Gastrocnemius medialis (tissue), 4 donors: ENCODE measurements at regions not wholly inside any gene's neighbourhood (a gene's known extent, or its start where the extent isn't known, plus 50 kb on each side); places are given as distances from the start of the nearest gene placed in this dataset.

Source experiments
- ATAC-seq, 2 donors: fragments of 150-250 bp; one replicate each; pipeline ENCODE4 v1.9.1; 2016
- DNase-seq, 2 donors: peaks; one replicate each; pipeline ENCODE4 v3.0.0-alpha.2; 2019
- H3K27ac ChIP-seq, 4 donors: fragments of 200-600 bp; sonication (generic); 1 replicate in 1 of 4; 2 replicates in 3 of 4; pipeline ENCODE4 v1.5.1; 2016 to 2018; ENCODE audit warnings: mild to moderate bottlenecking in 2 of 4, moderate library complexity in 1 of 4
- H3K27me3 ChIP-seq, 3 donors: fragments of 200-600 bp; sonication (generic) in 2 of 3; 1 replicate in 1 of 3; 2 replicates in 2 of 3; pipeline versions ENCODE4 v1.5.1 to v1.6.0; 2016 to 2019; ENCODE audit warnings: mild to moderate bottlenecking in 1 of 3, moderate library complexity in 1 of 3
- H3K36me3 ChIP-seq, 2 donors: fragments of 200-600 bp; sonication (generic) in 1 of 2; one replicate each; pipeline ENCODE4 v1.5.1; 2017 to 2018
- H3K4me1 ChIP-seq, 2 donors: fragments of 200-600 bp; sonication (generic) in 1 of 2; one replicate each; pipeline ENCODE4 v1.5.1; 2016 to 2017; ENCODE audit warnings: mild to moderate bottlenecking in 2 of 2
- H3K4me3 ChIP-seq, 4 donors: fragments of 200-600 bp; sonication (generic) in 3 of 4; 1 replicate in 1 of 4; 2 replicates in 3 of 4; pipeline ENCODE4 v1.5.1; 2016 to 2019; ENCODE audit warnings: mild to moderate bottlenecking in 2 of 4
- H3K9me3 ChIP-seq, 3 donors: fragments of 200-600 bp; sonication (generic) in 2 of 3; 1 replicate in 1 of 3; 2 replicates in 2 of 3; pipeline ENCODE4 v1.5.1; 2016 to 2019
- POLR2A ChIP-seq, 2 donors: fragments of 450-650 bp; IDR thresholded peaks; one replicate each; pipeline ENCODE4 v1.6.1; 2017; ENCODE audit warnings: antibody characterized with exemption in 2 of 2, mild to moderate bottlenecking in 2 of 2, moderate library complexity in 2 of 2
- in situ Hi-C, 4 donors: fragments of 200-750 bp; cut with MboI; loops; one replicate each; pipeline versions ENCODE4 v1.15.0 to v1.8.0; 2017; ENCODE audit warnings: low sequenced_read_pairs in 4 of 4
- intact Hi-C: fragments of 100-400 bp; cut with DNase I; formaldehyde crosslinking; loops from one replicate; pipeline ENCODE4 v1.15.1; 2023; ENCODE audit warnings: low total_unique reads
- TF ChIP-seq, protein P1 (sequence below), 5 experiments: fragments of 450-650 bp in 3 of 5; fragments of 200-600 bp in 2 of 5; sonication (generic) in 2 of 5; IDR thresholded peaks in 4 of 5; conservative IDR thresholded peaks in 1 of 5; 1 replicate in 4 of 5; 2 replicates in 1 of 5; pipeline ENCODE4 v1.5.1; 2016 to 2019; ENCODE audit warnings: antibody characterized with exemption in 5 of 5, mild to moderate bottlenecking in 3 of 5, moderate library complexity in 3 of 5

DNA sequence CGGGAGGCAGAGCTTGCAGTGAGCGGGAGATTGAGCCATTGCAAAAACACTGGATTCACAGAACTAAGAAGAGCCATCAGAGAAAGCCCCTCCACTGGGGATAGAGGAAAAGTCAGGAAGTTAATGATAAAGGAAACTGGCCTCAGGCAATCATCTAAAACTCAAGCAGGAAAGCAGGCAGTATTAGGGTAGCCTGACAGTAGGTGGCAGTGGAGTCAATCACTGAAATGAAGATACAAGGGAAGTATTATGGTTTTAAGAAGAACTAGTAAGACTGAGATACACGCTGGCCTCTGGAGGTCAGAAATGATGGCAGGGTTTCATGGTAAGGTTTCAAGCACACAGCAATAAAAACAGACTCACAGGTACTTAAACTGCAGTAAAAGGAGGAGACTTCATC lies 578.3 kb downstream of the HACE1 start:
- Histone ChIP-seq H3K4me1 (no peaks in the 10 kb centered on the region), H3K4me3 (no peak overlapping the region), H3K36me3 (no peaks in the 10 kb centered on the region), H3K9me3 (no peaks in the 10 kb centered on the region), H3K27me3 (no peaks in the 10 kb centered on the region), H3K27ac (no peak overlapping the region)
- DNase-seq (no peak), ATAC-seq (no peak)
- intact Hi-C loops = no loop called here
- TF ChIP-seq, protein P1, sequence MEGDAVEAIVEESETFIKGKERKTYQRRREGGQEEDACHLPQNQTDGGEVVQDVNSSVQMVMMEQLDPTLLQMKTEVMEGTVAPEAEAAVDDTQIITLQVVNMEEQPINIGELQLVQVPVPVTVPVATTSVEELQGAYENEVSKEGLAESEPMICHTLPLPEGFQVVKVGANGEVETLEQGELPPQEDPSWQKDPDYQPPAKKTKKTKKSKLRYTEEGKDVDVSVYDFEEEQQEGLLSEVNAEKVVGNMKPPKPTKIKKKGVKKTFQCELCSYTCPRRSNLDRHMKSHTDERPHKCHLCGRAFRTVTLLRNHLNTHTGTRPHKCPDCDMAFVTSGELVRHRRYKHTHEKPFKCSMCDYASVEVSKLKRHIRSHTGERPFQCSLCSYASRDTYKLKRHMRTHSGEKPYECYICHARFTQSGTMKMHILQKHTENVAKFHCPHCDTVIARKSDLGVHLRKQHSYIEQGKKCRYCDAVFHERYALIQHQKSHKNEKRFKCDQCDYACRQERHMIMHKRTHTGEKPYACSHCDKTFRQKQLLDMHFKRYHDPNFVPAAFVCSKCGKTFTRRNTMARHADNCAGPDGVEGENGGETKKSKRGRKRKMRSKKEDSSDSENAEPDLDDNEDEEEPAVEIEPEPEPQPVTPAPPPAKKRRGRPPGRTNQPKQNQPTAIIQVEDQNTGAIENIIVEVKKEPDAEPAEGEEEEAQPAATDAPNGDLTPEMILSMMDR (IDR thresholded peaks at IDR 0.05 in 4 of 5, conservative IDR thresholded peaks at IDR 0.05 in 1 of 5) = no peak
- TF ChIP-seq POLR2A (IDR thresholded peaks at IDR 0.05) = no peak
- in situ Hi-C loops = no loop called here

DNA sequence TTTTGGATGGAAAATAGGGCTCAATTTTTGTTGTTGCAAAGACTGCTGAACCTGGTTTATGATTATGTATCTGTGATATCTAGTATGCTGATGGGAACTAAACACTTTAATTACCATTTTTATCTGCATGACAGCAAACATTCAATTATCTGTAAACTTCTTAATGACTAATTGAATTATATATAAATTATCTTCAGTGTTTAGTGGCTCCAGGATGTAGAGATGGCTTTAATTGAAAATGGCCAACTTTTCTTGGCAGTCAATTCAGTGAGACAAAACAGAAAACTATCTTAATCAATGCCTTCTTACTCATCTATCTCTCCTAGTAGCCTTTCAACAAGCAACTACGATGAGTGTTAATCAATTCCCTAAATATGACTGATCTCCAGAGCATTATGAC lies 591.3 kb downstream of the HACE1 start:
- Histone ChIP-seq H3K27ac (no peak overlapping the region), H3K9me3 (no peaks in the 10 kb centered on the region), H3K36me3 (no peaks in the 10 kb centered on the region), H3K4me3 (no peak overlapping the region), H3K4me1 (no peaks in the 10 kb centered on the region), H3K27me3 (no peaks in the 10 kb centered on the region)
- no peak for TF ChIP-seq POLR2A (IDR thresholded peaks at IDR 0.05)
- TF ChIP-seq, protein P1 (IDR thresholded peaks at IDR 0.05 in 4 of 5, conservative IDR thresholded peaks at IDR 0.05 in 1 of 5) = no peak
- intact Hi-C loops (no loop called here), in situ Hi-C loops (no loop called here)
- no peak for DNase-seq
- ATAC-seq = no peak

DNA sequence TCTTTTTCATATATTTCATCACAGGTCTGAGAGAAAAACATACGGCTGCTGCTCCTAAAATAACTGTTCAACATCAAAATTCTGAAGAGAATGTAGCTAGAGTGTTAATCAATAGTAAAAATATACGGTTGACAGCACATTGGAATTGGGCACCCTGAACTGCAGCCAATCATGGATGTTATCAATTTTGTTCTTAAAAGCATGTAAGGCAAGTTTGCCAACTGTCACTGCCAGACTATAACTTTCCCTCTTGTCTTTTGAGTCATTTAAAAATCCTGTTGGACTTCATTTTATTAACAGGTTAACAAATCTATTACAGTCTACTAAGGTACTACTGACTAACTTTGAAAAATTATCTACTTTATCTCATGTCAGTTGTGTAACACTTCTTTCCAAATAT lies 592.8 kb downstream of the HACE1 start:
- Histone ChIP-seq H3K27ac (no peak overlapping the region), H3K9me3 (no peaks in the 10 kb centered on the region), H3K4me1 (no peaks in the 10 kb centered on the region), H3K4me3 (no peak overlapping the region), H3K27me3 (no peaks in the 10 kb centered on the region), H3K36me3 (no peaks in the 10 kb centered on the region)
- TF ChIP-seq POLR2A (IDR thresholded peaks at IDR 0.05) = no peak
- TF ChIP-seq, protein P1 (IDR thresholded peaks at IDR 0.05 in 4 of 5, conservative IDR thresholded peaks at IDR 0.05 in 1 of 5) = no peak
- DNase-seq = no peak
- in situ Hi-C loops (no loop called here), intact Hi-C loops (no loop called here)
- no peak for ATAC-seq

DNA sequence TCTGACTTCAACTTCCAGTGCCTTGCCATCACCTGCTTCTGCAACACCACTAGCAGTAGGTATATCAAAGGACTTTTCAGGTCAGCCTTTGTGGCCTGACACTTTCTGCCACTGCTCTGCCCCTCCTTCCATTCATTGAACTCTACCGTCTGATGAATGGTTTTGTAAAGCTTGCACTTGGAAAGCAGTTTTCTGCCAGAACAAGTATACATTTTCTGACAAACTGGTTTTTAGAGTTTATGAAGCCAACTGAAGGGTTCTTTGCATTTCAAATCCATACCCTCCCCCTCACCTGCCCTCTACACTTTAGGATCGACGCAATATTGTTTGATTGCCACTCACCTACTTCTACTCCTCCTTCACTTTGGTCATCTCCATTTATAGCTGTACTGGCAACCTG lies 603.1 kb downstream of the HACE1 start:
- DNase-seq = no peak

DNA sequence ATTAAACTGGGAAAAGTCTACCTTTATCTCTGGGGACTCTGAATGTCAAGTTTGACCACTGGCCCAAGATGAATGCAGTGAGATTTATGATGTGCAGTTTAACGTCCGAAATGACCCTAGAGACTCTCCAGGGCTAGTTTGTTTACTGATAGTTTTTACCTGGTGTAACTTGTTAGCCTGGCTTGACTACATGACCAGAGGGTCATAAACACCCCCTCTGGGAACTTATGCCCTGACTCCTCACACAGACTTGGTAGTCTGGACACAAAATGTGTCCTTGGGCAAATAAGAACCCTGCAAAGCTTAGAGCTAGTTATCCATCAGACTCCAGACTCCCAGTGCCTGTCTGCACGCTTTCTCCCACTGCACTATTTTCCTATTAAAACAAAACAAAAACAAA lies 606.5 kb downstream of the HACE1 start:
- in situ Hi-C loops = no loop called here
- no peaks in the 10 kb centered on the region for H3K36me3 ChIP-seq
- no peaks in the 10 kb centered on the region for H3K9me3 ChIP-seq
- no peaks in the 10 kb centered on the region for H3K4me1 ChIP-seq
- H3K27me3 ChIP-seq = no peaks in the 10 kb centered on the region
- no peak overlapping the region for H3K4me3 ChIP-seq
- H3K27ac ChIP-seq = no peak overlapping the region
- TF ChIP-seq, protein P1 (IDR thresholded peaks at IDR 0.05 in 4 of 5, conservative IDR thresholded peaks at IDR 0.05 in 1 of 5) = no peak
- TF ChIP-seq POLR2A (IDR thresholded peaks at IDR 0.05) = no peak
- no peak for ATAC-seq
- DNase-seq = no peak
- intact Hi-C loops = no loop called here

More for the DNA sequence above, 603.1 kb downstream of the HACE1 start:
- Histone ChIP-seq H3K4me1 (no peaks in the 10 kb centered on the region), H3K27ac (no peak overlapping the region), H3K27me3 (no peaks in the 10 kb centered on the region), H3K9me3 (no peaks in the 10 kb centered on the region), H3K4me3 (no peak overlapping the region), H3K36me3 (no peaks in the 10 kb centered on the region)
- ATAC-seq = no peak
- no peak for TF ChIP-seq POLR2A (IDR thresholded peaks at IDR 0.05)
- TF ChIP-seq, protein P1 (IDR thresholded peaks at IDR 0.05 in 4 of 5, conservative IDR thresholded peaks at IDR 0.05 in 1 of 5) = no peak
- in situ Hi-C loops (no loop called here), intact Hi-C loops (no loop called here)
